ENCODE measurements at regions not wholly inside any gene's neighbourhood (a gene's known extent, or its start where the extent isn't known, plus 50 kb on each side); places are given as distances from the start of the nearest gene placed in this dataset.

DNA sequence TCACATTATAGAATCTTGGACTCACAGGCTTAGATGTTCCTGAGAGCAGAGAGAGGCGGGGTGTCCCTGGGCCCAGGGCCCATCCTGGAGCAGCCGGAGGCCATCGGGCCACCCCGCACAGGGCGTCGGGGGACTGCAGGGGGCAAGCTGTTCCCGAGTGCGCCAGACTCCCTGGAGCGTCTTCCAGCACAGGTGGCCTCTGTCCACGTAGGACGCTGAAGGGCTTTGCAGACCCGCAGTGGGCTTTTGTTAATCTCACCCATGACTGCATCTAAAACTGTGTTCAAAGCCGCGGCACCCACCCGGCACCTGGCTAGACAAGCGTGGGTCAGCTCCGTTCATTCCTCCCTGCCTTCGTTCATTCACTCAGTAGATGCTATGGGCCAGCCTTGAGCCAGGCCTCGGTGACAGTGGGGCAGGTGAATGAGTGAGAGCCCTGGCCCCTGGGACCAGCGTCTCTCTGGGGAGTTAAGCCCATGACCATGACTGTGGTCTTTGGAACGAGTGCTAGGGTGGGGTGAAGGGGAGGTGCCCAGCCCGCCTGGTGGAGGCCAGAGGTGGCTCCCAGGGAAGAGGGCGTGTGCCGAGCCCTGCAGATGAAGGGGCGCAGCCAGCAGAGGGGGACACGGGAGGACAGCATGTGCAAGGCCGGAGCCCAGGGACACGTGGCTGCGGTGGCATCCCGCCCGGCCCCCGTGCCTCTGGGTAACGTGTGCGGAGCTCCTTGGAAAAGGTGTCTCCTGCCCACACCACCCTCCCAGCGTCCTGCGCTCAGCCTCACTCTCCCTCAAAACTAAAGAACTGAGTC is 98.3 kb downstream of the HMX1 start:
- no peak for DNase-seq

DNA sequence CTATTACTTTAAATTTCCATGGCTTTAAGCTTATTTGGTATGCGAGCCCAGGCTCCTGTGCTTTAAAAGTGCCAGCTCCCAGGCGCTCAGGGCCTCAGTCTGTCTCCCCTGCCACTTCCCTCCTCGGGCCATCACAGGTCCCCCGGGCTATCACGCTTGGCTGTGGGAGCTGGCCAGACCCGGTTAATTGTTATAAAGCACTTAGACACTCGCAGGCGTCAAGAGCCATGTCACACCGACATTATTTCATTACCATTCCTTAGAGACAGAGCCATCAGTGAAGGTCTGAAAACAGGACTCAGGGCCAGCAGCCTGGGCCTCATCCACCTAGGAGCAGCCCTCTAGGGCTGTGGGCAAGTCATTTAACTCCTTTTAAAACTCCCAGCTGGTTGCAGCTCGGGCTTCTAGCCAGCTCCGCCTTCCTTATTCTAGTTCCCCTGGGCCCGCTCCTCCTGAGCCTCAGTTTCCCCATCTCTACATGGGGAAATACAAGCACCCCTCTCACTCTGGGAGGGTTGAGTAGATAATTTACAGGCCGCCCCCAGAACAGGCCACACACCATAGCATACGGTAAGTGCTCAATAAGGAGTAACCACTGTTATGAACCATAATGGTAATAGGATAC is 99.0 kb downstream of the HMX1 start:
- DNase-seq, result no peak

GRCh38 chr4:8771666-8772065 is 100.0 kb downstream of the HMX1 start:
- DNase-seq, result no peak

GRCh38 chr4:8771258-8771590 is 100.4 kb downstream of the HMX1 start:
- DNase-seq, result no peak

DNA sequence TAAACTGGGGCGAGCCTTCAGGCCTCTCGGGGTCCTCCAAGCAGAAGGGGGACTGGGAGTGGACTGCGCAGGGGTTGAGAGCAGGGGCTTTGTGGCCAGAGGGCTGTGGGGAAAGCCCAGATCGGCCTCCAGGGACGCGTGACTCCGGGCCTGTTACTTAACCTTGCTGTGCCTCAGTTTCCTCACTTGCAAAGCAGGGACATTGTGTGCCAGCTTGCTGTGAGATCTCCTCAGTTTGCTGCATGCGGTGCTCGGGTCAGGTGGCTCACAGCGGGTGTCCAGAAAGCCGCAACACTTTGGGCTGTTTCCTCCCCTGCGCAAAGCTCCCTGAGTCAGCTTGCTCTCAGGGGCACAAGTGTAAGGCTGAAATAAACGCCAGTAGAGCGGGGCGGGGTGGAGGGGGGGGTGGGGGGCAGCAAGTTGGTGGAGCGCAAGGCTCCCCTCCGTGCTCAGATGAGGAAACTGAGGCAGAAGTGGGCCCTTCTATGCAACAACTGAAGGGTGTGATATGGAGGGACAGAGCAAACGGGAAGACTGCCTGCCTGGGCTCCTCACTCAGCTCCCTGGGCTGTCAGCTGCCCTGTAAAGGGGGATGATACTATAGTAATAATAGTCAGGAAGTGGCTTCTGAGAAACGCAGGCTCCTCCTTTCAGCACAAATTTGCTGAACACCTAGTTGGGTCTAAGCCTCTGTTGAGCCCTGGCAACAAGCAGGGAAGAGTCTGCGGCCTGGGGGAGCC is 101.0 kb downstream of the HMX1 start:
- DNase-seq, result no peak

GRCh38 chr4:8769645-8770517 is 101.8 kb downstream of the HMX1 start:
- no peak for DNase-seq

- no peak for DNase-seq
Measured at GRCh38 chr4:8768357-8768999, 103.2 kb downstream of the HMX1 start.

DNA sequence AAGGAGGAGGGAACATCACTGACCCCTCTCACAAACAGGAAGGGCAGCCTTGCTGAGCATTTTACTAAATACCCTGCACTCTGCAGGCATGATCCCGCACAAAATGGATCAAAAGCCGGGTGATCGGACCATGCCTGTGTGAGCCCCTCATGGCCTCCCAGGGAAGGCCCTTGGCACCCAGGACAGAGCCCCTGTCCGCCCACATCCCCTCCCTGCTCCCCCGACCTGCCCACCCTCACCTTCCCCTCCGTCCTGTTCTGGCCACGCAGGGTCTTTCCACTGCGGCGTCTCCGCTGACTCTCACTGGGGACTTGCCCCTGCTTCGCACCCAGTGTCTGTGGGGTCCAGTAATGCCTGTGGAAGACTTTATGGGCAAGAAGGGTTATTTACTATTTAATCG is 105.0 kb downstream of the HMX1 start:
- DNase-seq, result no peak

- no peak for DNase-seq
Measured at GRCh38 chr4:8765631-8766590, 105.7 kb downstream of the HMX1 start.

DNA sequence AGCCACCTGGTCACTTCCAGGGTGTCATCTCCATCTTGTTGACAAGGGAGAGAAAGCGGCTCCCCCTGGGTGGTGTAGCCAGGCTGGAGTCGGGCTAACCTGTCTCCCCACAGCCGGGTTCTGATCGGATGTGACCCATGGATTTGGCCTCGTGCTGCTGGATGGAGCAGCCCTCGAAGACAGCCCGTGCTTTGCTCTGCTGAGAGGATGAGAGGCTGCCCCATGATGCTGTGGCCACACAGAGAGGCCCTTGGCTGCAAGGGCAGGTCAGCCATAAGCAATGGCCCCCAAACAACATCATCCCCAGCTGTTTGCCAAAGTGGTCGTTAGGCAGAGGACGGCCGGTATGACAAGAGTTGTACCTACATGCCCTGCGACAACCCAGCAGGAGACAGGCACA is 106.6 kb downstream of the HMX1 start:
- DNase-seq, result no peak

DNA sequence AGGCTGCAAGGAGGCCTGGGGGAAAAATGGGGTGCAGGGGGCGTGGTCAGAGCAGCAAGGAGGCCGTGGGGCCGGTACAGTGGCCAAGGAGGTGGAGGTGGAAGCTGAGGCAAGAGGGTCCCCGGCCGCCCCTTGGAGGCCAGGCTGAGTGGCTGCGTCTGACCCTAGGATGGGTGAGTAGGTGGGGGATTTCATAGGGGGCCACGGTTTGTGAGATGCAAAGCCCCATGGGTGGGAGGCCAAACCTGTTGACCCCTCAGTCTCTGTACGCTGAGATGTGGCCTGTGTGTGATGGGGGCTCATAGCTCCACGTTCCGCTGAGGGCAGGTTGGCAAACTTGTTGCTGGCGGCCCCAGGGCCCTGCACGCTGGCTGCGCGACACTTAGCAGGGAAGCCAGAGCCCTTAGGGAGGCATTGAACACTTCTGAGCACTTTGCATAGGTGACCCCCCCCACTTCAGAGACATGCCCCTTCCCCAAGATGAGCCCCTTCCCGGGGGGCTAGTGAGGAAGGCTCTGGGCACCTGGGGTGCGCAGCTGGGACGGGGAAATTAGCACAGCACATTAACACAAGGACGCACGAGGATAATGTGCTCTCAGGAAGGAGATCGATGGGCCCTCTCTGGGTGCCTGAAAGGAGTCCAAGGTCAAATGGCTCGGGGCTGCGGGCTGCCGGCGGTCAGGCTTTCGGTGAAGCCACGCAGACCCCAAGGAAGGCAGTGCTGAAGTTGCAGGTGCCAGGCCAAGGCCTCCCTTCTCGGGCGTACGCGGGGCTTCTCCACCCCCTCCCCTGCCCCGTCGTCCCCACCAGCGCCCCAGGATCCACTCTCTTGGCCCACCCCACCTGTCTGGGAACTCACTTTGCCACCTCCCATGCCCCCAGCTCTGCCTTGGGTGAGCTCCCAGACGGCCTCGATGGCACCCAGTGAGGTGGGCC is 107.4 kb downstream of the HMX1 start:
- DNase-seq, result no peak

DNA sequence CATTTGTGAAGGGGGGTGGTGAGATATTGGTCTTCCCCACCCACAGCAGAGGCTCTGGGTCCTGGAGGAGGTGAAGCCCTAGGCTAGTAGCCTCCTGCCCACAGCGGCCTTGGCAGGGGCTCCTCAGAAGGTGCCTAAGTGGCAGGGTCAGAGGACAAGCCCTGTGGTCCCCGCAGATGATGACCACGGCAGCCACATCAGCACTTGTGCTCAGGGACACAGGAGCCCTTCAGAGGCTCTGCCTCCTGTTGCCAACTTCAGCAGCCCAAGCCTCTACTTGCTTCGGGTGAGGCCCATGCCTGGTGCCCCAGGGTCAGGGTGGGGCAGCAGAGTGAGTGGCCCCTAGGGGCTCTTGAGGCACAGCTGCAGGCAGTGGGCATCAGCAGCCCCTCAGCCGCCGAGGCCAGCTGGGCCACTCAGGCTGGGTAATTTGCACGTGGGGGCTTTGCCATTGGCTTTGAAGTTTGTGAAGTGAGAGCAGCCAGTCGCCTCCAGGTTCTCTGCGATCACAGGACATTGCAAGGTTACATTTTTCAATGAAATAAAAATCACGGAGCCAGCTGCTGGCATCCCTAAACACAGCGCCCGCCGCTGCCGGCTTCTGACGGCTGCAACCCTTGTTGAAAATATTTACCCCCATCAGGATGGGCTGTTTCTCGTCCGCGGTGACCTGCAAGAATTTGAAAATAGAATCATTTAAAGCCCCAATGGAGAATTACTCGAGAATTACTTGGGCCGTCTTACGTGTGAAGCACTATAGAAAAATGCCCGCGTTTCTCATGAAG is 108.5 kb downstream of the HMX1 start:
- DNase-seq, result no peak

DNA sequence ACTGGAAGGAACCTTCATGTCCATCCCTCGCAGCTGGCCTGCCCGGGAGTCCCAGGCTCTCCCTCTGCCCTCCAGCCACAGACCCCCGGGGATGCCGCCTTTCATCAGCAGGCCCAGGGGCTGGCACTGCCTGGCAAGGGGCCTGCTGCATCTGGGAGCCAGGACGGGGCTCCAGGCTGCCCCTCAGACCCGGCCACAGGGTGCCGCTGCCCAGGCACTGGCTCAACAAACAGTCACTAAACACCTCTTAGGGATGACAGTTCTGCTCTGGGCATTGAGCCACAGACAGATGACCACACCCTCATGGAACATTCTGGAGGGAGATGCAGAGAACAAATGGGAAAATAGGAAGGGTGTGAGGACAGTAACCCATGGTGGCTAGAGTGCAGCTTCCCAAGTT is 109.3 kb downstream of the HMX1 start:
- DNase-seq, result no peak

GRCh38 chr4:8761824-8762205 is 109.8 kb downstream of the HMX1 start:
- DNase-seq, result no peak

- DNase-seq, result no peak
Measured at GRCh38 chr4:8761167-8761823, 110.3 kb downstream of the HMX1 start.

GRCh38 chr4:8760561-8760960 is 111.1 kb downstream of the HMX1 start:
- no peak for DNase-seq

- DNase-seq, result no peak
Measured at GRCh38 chr4:8759987-8760386, 111.7 kb downstream of the HMX1 start.

- DNase-seq, result no peak
Measured at GRCh38 chr4:8756816-8757215, 114.8 kb downstream of the HMX1 start.
